ENCODE measurements at regions not wholly inside any gene's neighbourhood (a gene's known extent, or its start where the extent isn't known, plus 50 kb on each side); places are given as distances from the start of the nearest gene placed in this dataset.
A peak's percentile ranks its signal among the peaks of the same experiment; 100 is the strongest.

DNA sequence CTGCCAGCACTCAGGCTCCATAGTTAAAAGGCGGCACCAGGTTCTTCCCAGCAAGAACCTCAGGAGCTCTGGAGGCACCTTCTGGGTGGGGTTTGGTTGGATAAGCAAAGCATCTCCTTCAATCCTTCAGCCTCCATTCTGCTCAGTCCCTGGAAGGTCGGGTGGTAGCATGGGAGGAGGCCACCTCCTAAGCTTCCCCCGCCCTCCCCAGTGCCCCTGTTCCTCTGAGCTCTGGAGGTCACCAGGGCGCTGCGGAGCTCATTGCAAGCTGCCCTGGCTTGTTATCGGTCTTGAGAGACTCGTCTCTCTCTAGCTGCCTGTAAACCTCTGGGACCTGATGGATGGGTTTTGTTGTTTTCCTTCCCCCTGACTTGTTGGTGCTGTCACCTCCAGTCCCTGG is 124.8 kb downstream of the RPLP1 start:
- no peak for DNase-seq

DNA sequence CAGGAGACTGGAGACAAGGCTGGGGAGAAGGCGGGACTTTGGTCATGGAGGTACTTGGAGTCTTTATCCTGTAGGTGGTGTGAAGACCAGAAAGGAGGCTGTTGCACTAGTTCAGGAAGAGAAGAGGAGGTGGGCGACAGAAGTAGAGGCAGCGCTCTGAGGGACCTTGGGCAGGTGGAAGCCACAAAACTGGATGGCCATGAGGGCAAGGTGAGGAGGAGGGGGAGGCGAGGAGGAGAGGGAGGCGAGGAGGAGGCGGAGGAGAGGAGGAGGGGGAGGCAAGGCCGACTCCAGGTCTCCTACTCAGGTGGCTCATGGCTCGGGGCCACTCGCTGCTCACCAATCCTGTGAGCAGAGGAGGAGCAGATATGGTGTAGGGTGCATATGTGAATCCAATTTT is 125.6 kb downstream of the RPLP1 start:
- DNase-seq = no peak

DNA sequence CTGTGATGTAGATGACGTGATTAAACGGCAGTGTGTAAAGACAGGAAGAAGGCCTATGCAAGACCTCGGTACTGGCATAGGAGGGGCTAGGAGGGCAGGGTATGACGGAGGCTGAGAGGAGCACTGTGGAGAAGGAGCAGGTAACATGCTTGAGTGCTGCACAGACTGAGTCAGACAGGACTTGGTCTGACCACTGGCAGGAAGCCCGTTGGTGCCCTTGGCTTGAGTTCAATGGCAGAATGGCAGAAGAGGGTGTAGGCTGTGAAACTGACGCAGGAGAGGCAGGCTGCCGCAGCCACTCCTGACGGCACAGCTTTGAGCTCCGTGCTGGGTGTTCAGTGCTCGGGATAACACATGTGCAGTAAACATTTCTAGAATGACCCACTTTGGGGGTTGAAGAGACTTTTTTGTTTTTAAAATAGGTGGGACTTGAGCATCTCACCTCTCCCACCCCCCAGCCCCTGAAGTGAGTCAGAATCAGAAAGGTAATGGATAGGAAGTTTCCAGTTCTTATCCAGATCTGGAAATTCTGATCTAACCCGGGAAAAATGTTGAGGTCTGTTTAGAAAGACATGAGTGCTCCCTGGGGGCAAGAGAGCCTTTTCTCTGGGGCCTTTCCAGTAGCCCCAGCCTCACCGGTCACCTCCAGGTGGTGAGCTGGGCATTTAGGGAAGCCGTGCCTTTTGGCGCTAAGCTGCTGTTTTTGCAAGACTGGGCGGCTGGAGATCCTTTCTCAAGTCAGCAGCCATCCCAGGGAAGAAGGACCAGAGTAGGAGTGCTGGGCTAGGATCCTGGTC is 126.4 kb downstream of the RPLP1 start:
- peak in 1 of 2 experiments; percentile 14 for DNase-seq

DNA sequence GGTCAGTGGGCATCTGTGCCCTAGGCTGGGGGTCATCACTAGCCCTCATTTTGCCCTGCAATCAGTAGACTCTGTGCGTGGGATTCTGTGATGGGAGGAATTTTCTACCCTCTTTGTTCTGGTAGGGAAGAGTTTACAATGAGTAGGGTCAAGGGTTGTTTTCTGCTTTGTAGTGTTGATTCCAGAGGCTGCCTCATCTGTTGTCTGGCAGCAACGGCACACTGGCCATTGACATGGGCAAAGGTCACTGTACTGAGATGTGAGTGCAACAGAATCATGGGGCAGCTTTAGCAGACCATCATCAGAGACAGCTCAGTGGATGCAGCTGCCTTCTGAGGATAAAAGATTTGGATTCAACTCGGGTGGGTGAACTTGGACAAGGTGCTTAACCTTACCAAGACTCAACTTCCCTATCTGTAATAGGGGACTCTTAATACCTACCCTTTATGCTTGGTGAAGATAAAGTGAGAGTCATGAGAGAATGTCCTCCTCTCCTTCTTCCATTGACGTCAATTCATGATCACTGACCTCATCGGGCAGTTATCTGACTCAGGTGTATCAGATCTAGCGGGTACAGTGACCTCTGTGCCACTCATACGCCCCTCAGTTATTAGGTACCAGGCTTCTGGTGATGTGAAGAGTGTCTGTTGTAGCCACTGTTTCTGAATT is 127.5 kb downstream of the RPLP1 start:
- no peak for DNase-seq

DNA sequence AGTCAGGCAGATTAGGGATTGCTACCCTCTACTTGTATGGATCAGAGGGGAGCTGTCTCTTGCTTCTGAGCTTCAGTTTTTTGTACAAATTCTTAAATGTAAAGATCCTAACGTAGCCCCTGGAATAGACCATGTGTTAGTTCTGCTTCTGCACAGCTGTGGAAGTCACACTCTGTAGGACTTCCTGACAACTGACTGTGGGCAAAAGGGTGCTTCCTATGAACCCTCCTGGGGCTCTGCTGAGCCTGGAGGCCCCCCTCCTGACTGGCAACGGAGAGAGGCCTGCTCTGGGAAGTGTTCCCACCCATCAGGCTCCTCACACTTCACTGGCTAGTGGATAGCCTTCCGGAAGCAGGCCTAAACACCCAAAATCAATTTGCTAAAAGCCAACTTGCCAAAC is 131.0 kb downstream of the RPLP1 start:
- no peak for DNase-seq

DNA sequence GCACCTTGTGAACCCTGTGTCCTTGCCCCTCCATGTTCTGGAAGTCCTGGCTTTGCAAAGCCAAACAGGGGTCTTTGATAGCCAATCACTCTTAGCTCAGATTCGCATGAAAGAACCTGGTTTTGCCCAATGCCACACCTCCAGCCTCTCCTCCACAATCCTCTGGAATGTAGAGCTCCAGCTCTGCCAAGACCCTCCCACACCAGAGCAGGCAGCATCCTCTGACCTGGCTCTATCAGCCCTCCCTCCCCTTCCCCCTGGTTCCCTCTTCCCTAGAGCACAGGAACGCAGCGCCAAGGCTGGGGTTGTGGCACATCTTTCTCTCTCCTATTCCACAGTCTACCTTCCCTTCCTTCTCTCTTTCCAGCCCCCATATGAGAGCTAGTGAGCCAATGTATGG is 133.3 kb downstream of the RPLP1 start:
- DNase-seq = no peak

DNA sequence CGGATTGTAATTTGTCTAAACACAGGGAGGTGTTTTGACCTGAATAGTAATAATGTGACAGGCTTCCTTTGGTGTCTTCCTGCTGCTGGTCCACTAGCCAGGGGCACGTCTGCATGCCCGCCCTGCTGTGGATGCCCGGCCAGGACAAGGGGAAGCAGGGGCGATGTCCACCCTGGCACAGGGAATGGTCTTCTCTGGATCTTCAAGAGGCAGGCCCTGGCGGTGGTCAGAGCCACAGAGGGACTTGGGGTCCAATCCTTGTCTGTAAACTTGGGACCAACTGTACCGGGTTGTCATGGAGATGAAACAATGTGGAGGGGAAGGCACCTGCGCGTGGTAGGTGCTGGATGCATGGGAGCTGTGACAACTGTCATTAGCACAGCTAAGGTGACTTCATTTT is 134.1 kb downstream of the RPLP1 start:
- DNase-seq = no peak

DNA sequence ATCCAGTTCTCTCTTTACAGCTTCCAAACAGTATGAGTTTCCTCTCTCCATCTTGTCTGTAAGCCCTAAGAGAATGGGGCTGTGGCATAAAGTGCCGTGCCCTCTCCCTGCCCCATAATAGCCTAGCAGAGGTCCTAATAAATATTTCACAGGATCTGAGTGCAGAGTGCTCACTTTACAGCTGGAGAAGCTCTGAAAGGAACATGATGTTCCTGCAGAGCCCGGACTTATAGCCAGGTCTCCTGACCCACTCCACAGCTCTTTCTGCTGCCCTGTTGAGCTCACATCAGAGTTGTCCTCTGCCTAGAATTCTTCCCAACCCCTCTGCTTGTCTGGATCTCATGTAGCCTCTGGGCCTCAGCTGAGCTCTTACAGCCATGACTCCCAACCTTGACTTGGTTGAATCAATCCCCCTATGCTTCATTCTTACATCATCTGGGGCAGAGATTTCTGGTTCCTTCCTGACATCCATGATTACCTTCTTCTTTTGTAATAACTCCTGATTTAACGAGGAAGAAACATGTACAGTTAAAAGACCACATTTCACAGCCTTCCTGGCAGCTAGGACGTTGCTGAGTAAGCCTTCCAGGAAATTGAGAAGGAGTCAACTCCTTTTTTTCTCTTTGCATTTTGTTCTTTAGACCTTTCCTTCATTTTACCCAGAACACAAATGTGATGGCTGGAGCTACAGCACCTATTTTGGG is 135.3 kb downstream of the RPLP1 start:
- DNase-seq = no peak

DNA sequence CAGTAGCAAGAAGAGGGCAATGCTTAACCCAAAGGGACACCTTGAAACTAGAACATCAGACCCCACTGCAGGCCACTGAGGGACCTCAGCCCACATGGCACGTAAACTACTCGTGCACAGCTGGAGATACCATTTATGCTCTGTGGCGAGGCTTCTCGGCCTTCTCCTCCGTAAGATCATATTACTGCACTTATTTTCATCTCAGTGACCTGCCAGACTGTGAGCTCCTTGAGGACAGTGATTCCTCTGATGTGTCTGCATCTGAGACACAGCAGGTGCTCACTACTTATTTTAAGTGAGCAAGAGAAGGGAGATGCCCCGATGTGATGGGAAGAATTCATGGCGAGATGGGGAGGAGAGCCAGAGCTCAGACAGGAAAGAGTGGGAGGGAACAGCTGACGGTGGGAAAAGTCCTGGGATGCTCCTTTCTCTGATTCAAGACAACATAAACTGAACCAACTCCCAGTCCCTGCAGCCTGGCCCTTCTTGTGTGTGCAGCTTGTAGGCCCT is 137.6 kb downstream of the RPLP1 start:
- DNase-seq = no peak

DNA sequence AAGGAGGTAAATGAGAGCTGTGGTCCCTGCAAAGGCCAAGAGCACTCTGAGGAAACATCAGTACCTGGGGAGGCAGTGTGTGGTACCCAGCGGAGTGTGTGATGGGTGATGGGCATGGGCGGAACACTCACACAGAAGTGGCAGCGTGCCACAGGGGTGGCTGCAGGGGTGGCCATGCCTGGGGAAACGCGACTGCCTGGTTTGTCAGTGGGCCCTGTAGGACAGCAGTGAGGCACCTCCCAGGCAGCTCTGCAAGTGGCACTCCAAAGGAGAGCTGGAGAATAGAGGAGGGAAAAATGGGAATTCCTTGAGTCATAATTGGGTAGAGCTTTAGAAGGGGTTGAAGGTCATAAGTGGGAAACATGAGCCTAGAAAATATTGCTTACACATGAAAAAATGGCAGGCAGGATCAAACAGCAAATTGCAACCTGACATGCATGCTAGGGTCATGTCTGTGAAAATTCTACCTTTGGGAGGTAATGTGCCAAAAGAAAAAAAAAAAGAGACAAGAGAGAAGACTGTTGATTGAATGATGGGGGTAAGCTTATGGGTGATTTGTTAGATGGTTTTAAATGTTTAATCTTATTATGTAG is 138.4 kb downstream of the RPLP1 start:
- DNase-seq = no peak

DNA sequence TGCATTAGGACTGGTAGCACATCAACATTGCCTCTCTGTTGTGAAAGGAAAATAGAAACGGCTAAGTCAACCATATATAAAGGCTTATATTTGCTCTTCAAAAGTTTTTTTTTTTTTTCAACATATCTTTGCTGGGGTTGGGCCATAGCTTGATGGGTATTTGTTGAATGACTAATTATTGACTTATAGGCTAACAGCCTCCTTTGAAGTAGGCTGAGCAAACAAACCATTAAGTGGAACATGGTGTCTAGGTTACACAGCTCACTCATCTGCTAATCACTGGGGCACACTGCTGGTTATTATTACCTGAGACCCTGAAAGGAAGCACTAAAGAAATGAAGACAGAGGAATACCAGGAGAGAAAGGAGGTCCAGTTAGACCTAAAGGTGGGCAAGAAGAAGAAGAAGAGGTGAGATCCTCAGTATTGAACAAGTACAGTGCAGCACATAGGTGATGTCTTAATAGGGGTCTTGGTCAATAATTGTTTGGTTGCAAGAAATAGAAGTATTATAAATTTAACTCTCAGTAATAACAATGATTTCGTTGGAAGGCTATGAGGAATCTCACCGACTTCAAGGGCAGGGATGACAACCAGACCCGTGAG is 139.4 kb downstream of the RPLP1 start:
- DNase-seq = peak; percentile 83 to 87

DNA sequence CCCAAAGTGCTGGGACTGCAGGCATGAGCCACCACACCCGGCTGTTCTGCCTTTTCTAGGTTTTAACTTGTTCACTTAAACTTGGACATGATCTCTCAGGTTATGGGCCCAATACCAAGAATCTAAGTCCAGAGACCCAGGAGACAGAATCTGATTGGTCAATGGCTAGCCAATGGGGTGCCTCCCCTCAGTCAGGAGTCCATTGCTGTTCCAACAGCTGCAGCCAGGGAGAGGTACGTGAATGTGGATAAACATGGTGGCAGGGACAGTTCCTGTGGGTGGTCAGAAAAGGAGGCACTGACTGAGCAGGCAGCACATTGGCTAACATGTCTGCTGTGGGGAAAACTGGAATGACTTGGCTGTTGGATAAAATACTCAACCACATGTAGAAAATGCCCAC is 140.3 kb downstream of the RPLP1 start:
- no peak for DNase-seq

DNA sequence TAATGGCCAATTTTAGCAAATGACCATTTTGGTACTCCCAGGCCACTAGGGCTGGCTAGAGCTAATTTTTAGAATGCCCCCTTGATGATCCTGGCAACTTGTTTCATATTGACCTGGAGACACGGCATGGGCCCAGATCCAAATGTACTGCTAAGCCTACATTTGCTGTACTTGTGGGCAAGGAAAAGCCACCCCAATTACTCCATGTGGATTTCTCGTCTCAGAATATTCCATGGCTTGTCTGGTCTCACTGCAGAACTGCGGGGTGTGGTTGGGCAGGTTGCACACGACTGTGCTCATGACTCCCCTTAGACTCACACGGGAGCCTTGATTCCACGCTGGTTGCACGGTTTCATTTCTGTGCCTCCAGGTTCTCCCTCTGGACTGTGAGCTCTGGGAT is 140.9 kb downstream of the RPLP1 start:
- DNase-seq = no peak

DNA sequence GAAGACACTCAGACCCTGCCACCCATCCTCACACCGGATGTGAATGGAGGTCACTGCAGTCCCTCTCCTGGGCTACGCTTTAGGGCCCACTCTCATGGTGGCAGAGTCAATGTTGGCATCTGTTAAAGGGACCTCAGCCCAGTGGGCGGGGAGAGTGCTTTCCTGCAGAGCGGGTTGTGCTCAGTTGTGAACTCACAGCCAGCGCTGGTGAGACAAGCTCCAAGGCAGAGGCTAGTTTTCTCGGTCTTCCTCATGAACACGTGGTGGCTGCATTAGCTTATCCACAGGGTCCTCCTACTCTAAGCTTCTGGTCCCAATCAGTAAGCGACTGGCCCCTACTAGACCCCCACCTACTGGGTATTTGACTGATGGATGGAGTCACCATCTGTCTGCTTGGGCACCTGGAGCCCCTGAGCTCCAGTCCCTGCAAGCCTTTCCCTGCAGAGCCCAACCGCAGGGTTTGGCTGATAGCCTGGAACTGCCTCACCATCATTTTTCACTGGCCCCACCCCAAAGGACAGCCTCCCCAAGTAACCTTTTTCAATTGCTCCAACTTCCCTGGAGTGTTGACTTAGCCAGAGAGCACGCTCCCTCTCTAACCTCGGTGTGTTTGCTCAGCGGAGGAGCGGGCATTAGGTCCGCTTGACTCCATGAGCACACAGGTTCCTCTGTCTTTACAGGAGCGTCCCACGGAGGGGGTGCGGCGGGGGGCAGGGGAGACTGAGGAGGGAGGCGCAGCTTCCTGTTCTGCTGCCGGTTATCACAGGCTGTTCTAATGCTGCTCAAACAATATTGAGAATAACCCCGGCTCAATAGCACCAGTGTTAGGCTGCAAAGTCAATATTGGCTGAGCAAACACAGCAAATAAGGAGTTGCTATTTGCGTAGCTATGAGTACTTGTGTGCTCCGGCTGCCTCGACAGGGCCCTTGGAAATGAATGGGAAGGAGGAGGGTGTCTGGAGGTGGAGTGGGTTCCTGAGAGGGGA is 141.7 kb downstream of the RPLP1 start:
- DNase-seq = peak; percentile 98 to 100

DNA sequence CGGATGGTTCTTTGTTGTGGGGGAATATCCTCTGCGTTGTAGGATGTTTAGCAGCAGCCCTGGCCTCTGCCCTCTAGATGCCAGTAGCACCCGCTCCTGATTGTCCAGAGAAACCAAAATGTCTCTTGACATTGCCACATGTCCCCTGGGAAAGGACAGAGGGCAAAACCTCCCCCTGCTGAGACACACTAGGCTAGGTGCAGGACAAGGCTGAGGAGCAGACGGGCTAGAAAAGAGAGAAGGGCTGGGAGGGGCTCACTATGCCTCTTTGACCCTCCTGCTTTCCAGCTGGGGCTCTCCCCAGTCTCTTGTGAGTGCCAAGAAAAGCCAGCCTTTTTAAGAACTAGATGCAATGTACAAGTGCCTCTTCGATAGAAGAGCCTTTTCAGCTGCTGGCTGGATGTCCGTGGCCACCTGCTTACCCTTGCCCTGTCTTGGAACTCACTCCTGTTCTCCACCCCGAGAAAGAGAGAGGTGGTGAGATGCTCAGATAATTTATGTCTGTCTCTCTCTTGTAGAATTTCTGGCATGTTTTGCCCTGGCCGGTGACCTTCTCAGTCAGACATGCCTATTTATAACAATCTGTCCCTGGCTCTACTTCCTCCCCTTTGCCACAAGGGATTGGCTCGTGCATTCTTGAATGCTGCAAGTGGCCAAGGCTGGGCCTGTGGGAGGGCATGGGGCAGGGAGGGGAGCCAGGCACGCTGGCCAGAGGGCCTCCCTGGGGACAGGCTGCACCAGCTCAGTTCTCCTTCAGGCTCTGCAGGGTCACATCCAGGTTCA is 142.6 kb downstream of the RPLP1 start:
- no peak for DNase-seq

DNA sequence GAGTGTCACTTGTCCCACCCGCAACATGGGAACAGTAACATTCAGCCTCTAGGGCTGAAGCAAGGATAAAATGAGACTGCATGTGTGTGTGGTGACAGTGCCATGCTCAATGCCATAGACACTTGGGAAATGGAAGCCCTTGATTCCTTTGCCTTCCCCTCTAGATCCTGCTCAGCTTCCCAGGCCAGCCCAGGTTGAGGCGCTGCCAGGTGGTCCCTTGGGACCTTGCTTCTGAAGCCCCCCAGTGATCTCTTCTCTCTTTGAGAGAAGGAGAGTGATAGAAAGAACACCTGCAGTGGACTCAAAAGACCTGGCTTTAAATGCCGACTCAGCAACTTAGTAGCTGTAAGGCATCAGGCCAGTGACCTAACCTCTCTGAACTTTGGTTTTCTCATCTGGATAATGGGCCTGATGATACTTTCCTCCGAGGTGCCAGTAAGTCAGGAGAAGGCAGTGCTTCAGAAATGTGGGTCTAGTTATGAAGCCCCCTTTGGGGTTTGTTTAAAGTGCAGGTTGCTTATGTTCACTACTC is 144.5 kb downstream of the RPLP1 start:
- DNase-seq = no peak

DNA sequence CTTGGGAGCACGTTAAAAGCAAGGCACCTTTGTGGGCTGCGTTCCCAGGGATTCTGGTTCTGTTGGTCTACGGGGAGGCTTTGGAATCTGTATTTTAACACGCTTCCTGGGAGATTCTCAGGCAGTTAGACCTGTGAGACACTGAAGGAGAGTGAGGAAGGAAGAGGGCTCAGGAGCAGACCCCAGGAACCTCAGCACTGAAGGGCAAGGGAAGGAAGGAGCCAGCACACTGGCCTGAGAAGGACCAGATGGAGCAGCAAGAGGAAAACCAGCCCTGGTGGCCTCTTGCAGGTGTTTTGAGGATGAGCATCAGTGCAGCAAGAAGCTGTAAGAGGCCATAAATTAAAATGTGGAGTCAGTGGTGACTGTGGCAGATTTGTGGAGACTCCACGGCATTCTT is 146.7 kb downstream of the RPLP1 start:
- DNase-seq = no peak

DNA sequence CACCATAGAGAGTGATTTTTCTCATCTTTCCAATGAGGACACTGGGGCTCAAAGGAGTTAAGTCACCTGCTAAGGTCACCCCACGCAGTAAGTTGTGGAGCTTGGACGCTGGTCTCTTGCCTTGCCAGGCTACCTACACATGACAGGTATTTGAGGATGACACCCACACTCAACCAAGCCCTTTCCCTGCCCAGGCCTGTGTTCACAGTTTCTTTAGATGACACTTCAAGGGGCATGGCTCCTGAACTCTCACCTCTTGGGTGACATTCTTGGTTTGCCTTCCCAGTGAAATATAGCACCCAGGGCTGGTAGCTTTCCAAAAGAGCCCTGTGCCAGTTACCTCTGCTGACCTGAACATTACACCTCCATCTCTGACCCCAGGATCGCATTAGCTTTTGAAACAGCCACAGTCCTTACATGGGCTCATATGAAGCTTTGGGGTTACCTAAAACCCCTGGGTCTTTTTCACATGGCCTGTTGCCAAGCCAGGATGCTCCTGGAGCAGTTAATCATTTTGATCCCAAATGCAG is 148.0 kb downstream of the RPLP1 start:
- DNase-seq = no peak

DNA sequence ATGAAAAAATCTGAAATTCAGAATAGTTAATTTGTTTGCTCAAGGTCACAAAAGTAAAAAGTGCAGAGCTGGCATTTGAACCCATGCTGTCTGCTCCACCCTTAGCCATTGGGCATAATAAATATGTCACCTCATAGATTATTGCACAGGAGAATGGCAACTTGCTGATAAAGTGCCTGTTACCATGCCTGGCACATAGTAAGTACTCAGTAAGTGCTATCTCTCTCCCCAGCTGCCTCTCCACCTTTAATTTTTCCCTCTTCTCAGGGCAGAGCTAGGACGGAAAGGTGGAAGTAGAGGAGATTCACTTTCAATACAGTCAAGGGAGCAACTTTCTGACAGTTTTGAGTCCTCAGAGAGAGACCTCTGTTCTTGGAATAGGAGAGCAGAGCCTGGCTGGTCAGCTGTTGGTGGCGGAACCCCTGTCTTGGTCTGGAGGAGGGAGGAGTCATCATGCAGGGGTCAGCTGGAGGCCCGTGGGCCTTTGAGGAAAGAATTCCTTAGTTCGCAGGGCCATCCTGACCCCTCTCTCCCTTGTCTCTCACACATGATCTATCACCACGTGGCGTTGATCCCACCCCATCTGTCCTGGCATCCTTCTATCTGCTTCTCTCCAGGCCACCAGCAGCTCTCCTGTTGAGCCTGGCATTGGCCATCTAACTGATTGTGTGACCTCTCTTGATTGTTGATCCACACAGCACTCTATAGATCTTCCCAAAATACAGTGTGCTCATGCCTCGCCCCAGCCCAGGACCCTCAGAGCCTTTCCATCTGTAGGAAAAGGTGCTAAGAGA is 149.3 kb downstream of the RPLP1 start:
- no peak for DNase-seq

Data from SHP77 (cell line).